ENCODE measurements at regions not wholly inside any gene's neighbourhood (a gene's known extent, or its start where the extent isn't known, plus 50 kb on each side); places are given as distances from the start of the nearest gene placed in this dataset.
A peak's percentile ranks its signal among the peaks of the same experiment; 100 is the strongest.

GRCh38 chr20:40956542-40957264 is 71.9 kb upstream of the TOP1 start:
- Histone ChIP-seq H3K4me1 (replicated peaks in 1 of 4; ENCODE audit: control insufficient read depth in 3 of 4, insufficient read depth in 4 of 4, low read length in 3 of 4) (no peaks in the 10 kb centered on the region; a peak in 1 of 7 replicates), H3K4me3 (ENCODE audit: extremely low read depth in 1 of 4, insufficient read depth in 2 of 4, low read depth in 3 of 4, low read length in 4 of 4) (no peak overlapping the region), H3K23me2 (ENCODE audit: low read depth, low read length) (no peaks in the 10 kb centered on the region; the same call in 1 of the 2 replicates), H3K27ac (ENCODE audit: low read depth, low read length) (no peak overlapping the region), H2BK120ac (replicated peaks; ENCODE audit: low read depth, low read length) (no peak overlapping the region), H2BK15ac (ENCODE audit: low read length) (no peak overlapping the region), H3K79me1 (ENCODE audit: low read depth, low read length) (no peaks in the 10 kb centered on the region), H2BK12ac (ENCODE audit: low read depth, low read length) (0 out of 2 replicates have a peak overlapping the region, but pooled peaks have one; percentile 12), H3K23ac (ENCODE audit: insufficient read length) (no peak overlapping the region), H3K36me3 (ENCODE audit: control insufficient read depth in 2 of 4, insufficient read depth in 4 of 4, low read length in 3 of 4) (no peaks in the 10 kb centered on the region), H2BK20ac (ENCODE audit: low read length) (no peak overlapping the region), H3K18ac (ENCODE audit: extremely low read depth, low read length) (no peak overlapping the region), H3K56ac (replicated peaks; ENCODE audit: insufficient read length, low read depth, low read length) (no peak overlapping the region), H3K9me3 (ENCODE audit: insufficient read depth in 2 of 2, low read depth in 1 of 2, low read length in 1 of 2) (peaks cover 0 to 2% of the 10 kb centered on the region in 2 experiments; a peak in 1 of 4 replicates), H3K27me3 (replicated peaks in 1 of 4; ENCODE audit: control insufficient read depth in 3 of 4, extremely low read depth in 1 of 4, insufficient read depth in 3 of 4, low read length in 3 of 4) (no peaks in the 10 kb centered on the region), H3K9ac (replicated peaks in 1 of 4; ENCODE audit: extremely low read depth in 1 of 4, low read depth in 3 of 4, low read length in 3 of 4) (no peak overlapping the region), H4K20me1 (replicated peaks in 1 of 2; ENCODE audit: control insufficient read depth in 1 of 2, insufficient read depth in 2 of 2, low read length in 2 of 2) (no peaks in the 10 kb centered on the region), H2AK5ac (ENCODE audit: low read depth, low read length) (no peak overlapping the region), H4K5ac (ENCODE audit: insufficient read length, low read depth, low read length) (no peak overlapping the region), H4K8ac (ENCODE audit: extremely low read depth, insufficient read depth, low read length) (no peak overlapping the region), H3K4ac (replicated peaks; ENCODE audit: insufficient read length, low read depth, low read length) (no peak overlapping the region), H3K14ac (ENCODE audit: insufficient read length) (no peak overlapping the region), H2BK5ac (ENCODE audit: low read depth, low read length) (no peak overlapping the region), H4K91ac (replicated peaks; ENCODE audit: insufficient read length, low read length) (no peak overlapping the region), H2AFZ (ENCODE audit: low read length) (no peak overlapping the region), H3K79me2 (ENCODE audit: control insufficient read depth in 1 of 2, insufficient read depth in 2 of 2, low read length in 2 of 2) (no peaks in the 10 kb centered on the region), H3K4me2 (ENCODE audit: insufficient read depth in 1 of 2, low read depth in 2 of 2, low read length in 2 of 2) (no peak overlapping the region)
- CTCF ChIA-PET (ENCODE audit: partially characterized antibody): interaction anchor here (1.2 to 2.3 kb wide), 6 partner anchors 9 to 1687 kb away, joined by 3 to 8 read pairs (median 6); no protein-coding TSS in a partner anchor
- no peak for FAIRE-seq
- peak in 1 of 2 experiments; percentile 31 for DNase-seq (ENCODE audit: low read depth in 1 of 2, low spot score in 2 of 2)
- WGBS, 2 experiments (ENCODE audit: extremely low coverage in 1 of 2, insufficient coverage in 1 of 2, insufficient read length in 1 of 2, insufficient replicate concordance in 2 of 2, low coverage in 1 of 2, low lambda C conversion rate in 2 of 2, missing lambda C conversion rate in 1 of 2): 88% methylated on average over 15 of the region's 15 CpGs; no CpG with 5 or more reads in 1 of the 2 experiments
- POLR2A ChIA-PET (ENCODE audit: partially characterized antibody): no interaction called here
- TF ChIP-seq KDM1A (IDR thresholded peaks at IDR 0.05; ENCODE audit: borderline replicate concordance, low read length) (no peak), HDAC6 (IDR thresholded peaks at IDR 0.05; ENCODE audit: low read depth, low read length) (no peak)
